Spleen (tissue), 11 donors: ENCODE measurements at regions not wholly inside any gene's neighbourhood (a gene's known extent, or its start where the extent isn't known, plus 50 kb on each side); places are given as distances from the start of the nearest gene placed in this dataset.

ENCODE experiments used
- DNase-seq: peaks from one replicate; pipeline ENCODE4 v3.0.0-alpha.2; 2020
- H3K27ac ChIP-seq, 8 donors: fragments of 200-600 bp; sonication (generic) in 7 of 8; 1 replicate in 4 of 8; 2 replicates in 4 of 8; pipeline versions ENCODE4 v1.5.0 to v1.8.0; 2016 to 2021; ENCODE audit warnings: inconsistent platforms in 4 of 8, mild to moderate bottlenecking in 4 of 8, moderate library complexity in 1 of 8
- H3K27me3 ChIP-seq, 7 donors: fragments of 200-600 bp; sonication (generic) in 6 of 7; replicated peaks in 1 of 7; 1 replicate in 4 of 7; 2 replicates in 3 of 7; pipeline versions ENCODE4 v1.5.0 to v1.8.0; 2016 to 2021; ENCODE audit warnings: inconsistent platforms in 3 of 7, mild to moderate bottlenecking in 1 of 7
- H3K36me3 ChIP-seq, 6 donors: fragments of 200-600 bp; sonication (generic) in 5 of 6; 1 replicate in 4 of 6; 2 replicates in 2 of 6; pipeline versions ENCODE4 v1.5.0 to v1.8.0; 2016 to 2021; ENCODE audit warnings: inconsistent platforms in 2 of 6
- H3K4me1 ChIP-seq, 6 donors: fragments of 200-600 bp; sonication (generic) in 5 of 6; 1 replicate in 3 of 6; 2 replicates in 3 of 6; pipeline versions ENCODE4 v1.5.0 to v1.8.0; 2016 to 2021; ENCODE audit warnings: inconsistent platforms in 3 of 6
- H3K4me3 ChIP-seq, 8 donors: fragments of 200-600 bp; sonication (generic) in 7 of 8; 1 replicate in 4 of 8; 2 replicates in 4 of 8; pipeline versions ENCODE4 v1.5.0 to v1.8.0; 2016 to 2021; ENCODE audit warnings: inconsistent platforms in 4 of 8, mild to moderate bottlenecking in 4 of 8, moderate library complexity in 2 of 8
- H3K9me3 ChIP-seq, 8 donors: fragments of 200-600 bp; sonication (generic) in 7 of 8; 1 replicate in 4 of 8; 2 replicates in 4 of 8; pipeline versions ENCODE4 v1.5.0 to v1.8.0; 2016 to 2021; ENCODE audit warnings: inconsistent platforms in 4 of 8
- POLR2A ChIP-seq, 3 donors: fragments of 450-650 bp; IDR thresholded peaks; one replicate each; pipeline ENCODE4 v1.5.1; 2017; ENCODE audit warnings: antibody characterized with exemption in 3 of 3, mild to moderate bottlenecking in 1 of 3
- POLR2AphosphoS5 ChIP-seq, 3 donors: sonication (generic); formaldehyde crosslinking; IDR thresholded peaks; one replicate each; pipeline ENCODE4 v1.5.1; 2017; ENCODE audit warnings: antibody characterized with exemption in 3 of 3
- WGBS, 5 donors: extraction: QIAGEN DNeasy Blood & Tissue Kit in 3 of 5; methylation state at CpG; one replicate each; pipeline versions ENCODE4 v1.1.5 to v1.1.7; 2013 to 2018; 5-methylcytosine and 5-hydroxymethylcytosine counted together
- intact Hi-C: fragments of 100-400 bp; cut with DNase I; formaldehyde crosslinking; loops from one replicate; pipeline ENCODE4 v1.15.0; 2023; ENCODE audit warnings: low total_unique reads
- TF ChIP-seq, protein P1 (sequence below), 11 experiments: fragments of 200-600 bp in 7 of 11; fragments of 450-650 bp in 4 of 11; sonication (generic) in 4 of 11; IDR thresholded peaks in 8 of 11; conservative IDR thresholded peaks in 3 of 11; 1 replicate in 7 of 11; 2 replicates in 4 of 11; pipeline versions ENCODE4 v1.4.0 to v1.8.0; 2016 to 2021; ENCODE audit warnings: antibody characterized with exemption in 11 of 11, inconsistent platforms in 4 of 11, mild to moderate bottlenecking in 1 of 11
- donor health status: healthy with polysubstance abuse.
- donor health status: DM: no; HTN: no; CAD: no; lungs with moderate emphysema.
- donor health status: DM: no; HTN: no; CAD: no.
- donor health status: Bipolar disorder and iron deficiency.
- donor health status: healthy.
- donor health status: DM: no; HTN: no; CAD: no.
- donor health status: DM: yes; HTN: yes; CAD: no.

GRCh38 chr2:109055435-109055834 lies 66.4 kb upstream of the EDAR start:
- H3K9me3 ChIP-seq, result no peaks in the 10 kb centered on the region
- H3K36me3 ChIP-seq, result no peaks in the 10 kb centered on the region
- intact Hi-C loops, result no loop called here
- H3K27me3 ChIP-seq, result peaks cover 0 to 30% (median 8%) of the 10 kb centered on the region in 7 donors
- 82 to 91% (median 89%) methylated on average over 14 of the region's 14 CpGs for WGBS, 5 donors
- no peak overlapping the region for H3K4me3 ChIP-seq
- no peak for TF ChIP-seq POLR2AphosphoS5 (IDR thresholded peaks at IDR 0.05)
- TF ChIP-seq, protein P1, sequence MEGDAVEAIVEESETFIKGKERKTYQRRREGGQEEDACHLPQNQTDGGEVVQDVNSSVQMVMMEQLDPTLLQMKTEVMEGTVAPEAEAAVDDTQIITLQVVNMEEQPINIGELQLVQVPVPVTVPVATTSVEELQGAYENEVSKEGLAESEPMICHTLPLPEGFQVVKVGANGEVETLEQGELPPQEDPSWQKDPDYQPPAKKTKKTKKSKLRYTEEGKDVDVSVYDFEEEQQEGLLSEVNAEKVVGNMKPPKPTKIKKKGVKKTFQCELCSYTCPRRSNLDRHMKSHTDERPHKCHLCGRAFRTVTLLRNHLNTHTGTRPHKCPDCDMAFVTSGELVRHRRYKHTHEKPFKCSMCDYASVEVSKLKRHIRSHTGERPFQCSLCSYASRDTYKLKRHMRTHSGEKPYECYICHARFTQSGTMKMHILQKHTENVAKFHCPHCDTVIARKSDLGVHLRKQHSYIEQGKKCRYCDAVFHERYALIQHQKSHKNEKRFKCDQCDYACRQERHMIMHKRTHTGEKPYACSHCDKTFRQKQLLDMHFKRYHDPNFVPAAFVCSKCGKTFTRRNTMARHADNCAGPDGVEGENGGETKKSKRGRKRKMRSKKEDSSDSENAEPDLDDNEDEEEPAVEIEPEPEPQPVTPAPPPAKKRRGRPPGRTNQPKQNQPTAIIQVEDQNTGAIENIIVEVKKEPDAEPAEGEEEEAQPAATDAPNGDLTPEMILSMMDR (IDR thresholded peaks at IDR 0.05 in 8 of 11, conservative IDR thresholded peaks at IDR 0.05 in 3 of 11), result no peak
- no peak for TF ChIP-seq POLR2A (IDR thresholded peaks at IDR 0.05)
- peak; percentile 13 for DNase-seq
- no peaks in the 10 kb centered on the region for H3K4me1 ChIP-seq
- no peak overlapping the region for H3K27ac ChIP-seq

DNA sequence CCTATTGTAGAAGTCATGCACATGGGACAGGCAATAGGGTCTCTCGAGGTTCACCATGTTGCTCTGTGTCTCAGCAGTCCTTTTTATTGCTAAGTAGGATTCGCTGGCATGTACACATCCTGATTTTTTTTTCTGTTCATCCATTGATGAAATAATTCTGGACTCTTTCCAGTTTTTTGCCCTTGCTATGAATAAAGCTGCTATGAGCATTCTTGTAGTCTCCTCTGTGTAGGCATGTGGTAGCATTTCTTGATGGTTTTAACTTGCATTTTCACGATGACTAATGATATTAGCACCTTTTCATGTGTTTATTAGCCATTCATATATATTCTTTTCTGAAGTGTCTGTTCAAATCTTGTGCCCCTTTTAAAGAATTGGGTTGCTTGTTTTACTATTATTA lies 65.8 kb upstream of the EDAR start:
- DNase-seq, result no peak

GRCh38 chr2:109053716-109054115 lies 64.7 kb upstream of the EDAR start:
- Histone ChIP-seq H3K27me3 (peaks cover 0 to 28% (median 8%) of the 10 kb centered on the region in 7 donors), H3K36me3 (no peaks in the 10 kb centered on the region), H3K4me3 (no peak overlapping the region), H3K4me1 (no peaks in the 10 kb centered on the region), H3K27ac (no peak overlapping the region), H3K9me3 (no peaks in the 10 kb centered on the region)
- TF ChIP-seq POLR2A (IDR thresholded peaks at IDR 0.05) (no peak), POLR2AphosphoS5 (IDR thresholded peaks at IDR 0.05) (no peak)
- TF ChIP-seq, protein P1 (IDR thresholded peaks at IDR 0.05 in 8 of 11, conservative IDR thresholded peaks at IDR 0.05 in 3 of 11), result no peak
- intact Hi-C loops, result no loop called here
- peak; percentile 52 for DNase-seq
- 92 to 100% (median 94%) methylated on average over 5 to 9 of the region's 9 CpGs for WGBS, 5 donors

More for the DNA sequence above, 65.8 kb upstream of the EDAR start:
- Histone ChIP-seq H3K27me3 (peaks cover 0 to 30% (median 8%) of the 10 kb centered on the region in 7 donors), H3K9me3 (no peaks in the 10 kb centered on the region), H3K36me3 (no peaks in the 10 kb centered on the region), H3K4me3 (no peak overlapping the region), H3K4me1 (no peaks in the 10 kb centered on the region), H3K27ac (no peak overlapping the region)
- TF ChIP-seq, protein P1 (IDR thresholded peaks at IDR 0.05 in 8 of 11, conservative IDR thresholded peaks at IDR 0.05 in 3 of 11), result no peak
- TF ChIP-seq POLR2A (IDR thresholded peaks at IDR 0.05), result no peak
- TF ChIP-seq POLR2AphosphoS5 (IDR thresholded peaks at IDR 0.05), result no peak
- WGBS, 5 donors, result 78 to 92% (median 84%) methylated on average over 3 of the region's 3 CpGs
- intact Hi-C loops, result no loop called here

GRCh38 chr2:109052922-109053321 lies 63.9 kb upstream of the EDAR start:
- peaks cover 0 to 21% (median 5%) of the 10 kb centered on the region in 7 donors for H3K27me3 ChIP-seq
- WGBS, 5 donors, result 91 to 96% (median 91%) methylated on average over 6 of the region's 6 CpGs
- H3K9me3 ChIP-seq, result no peaks in the 10 kb centered on the region
- H3K4me1 ChIP-seq, result no peaks in the 10 kb centered on the region
- no peaks in the 10 kb centered on the region for H3K36me3 ChIP-seq
- H3K4me3 ChIP-seq, result no peak overlapping the region
- intact Hi-C loops, result no loop called here
- no peak for TF ChIP-seq POLR2A (IDR thresholded peaks at IDR 0.05)
- TF ChIP-seq, protein P1 (IDR thresholded peaks at IDR 0.05 in 8 of 11, conservative IDR thresholded peaks at IDR 0.05 in 3 of 11), result no peak
- TF ChIP-seq POLR2AphosphoS5 (IDR thresholded peaks at IDR 0.05), result no peak
- no peak overlapping the region for H3K27ac ChIP-seq
- DNase-seq, result peak; percentile 30
